Upper lobe of right lung (tissue), 1 donor: ENCODE measurements at regions not wholly inside any gene's neighbourhood (a gene's known extent, or its start where the extent isn't known, plus 50 kb on each side); places are given as distances from the start of the nearest gene placed in this dataset.

ENCODE experiments used
- ATAC-seq: fragments of 200-7000 bp; cut with Tn5 transposase; one replicate; pipeline ENCODE4 v1.9.1; 2020; ENCODE audit warnings: mild to moderate bottlenecking, moderate library complexity
- DNase-seq: peaks from one replicate; pipeline ENCODE4 v3.0.0-alpha.2; 2020
- H3K27ac ChIP-seq: fragments of 200-600 bp; one replicate; pipeline ENCODE4 v1.8.0; 2022
- H3K27me3 ChIP-seq: fragments of 200-600 bp; one replicate; pipeline ENCODE4 v1.8.0; 2022; ENCODE audit warnings: mild to moderate bottlenecking
- H3K36me3 ChIP-seq: fragments of 200-600 bp; one replicate; pipeline ENCODE4 v1.8.0; 2022
- H3K4me1 ChIP-seq: fragments of 200-600 bp; one replicate; pipeline ENCODE4 v1.8.0; 2022
- H3K4me3 ChIP-seq: fragments of 200-600 bp; one replicate; pipeline ENCODE4 v1.8.0; 2022; ENCODE audit warnings: mild to moderate bottlenecking
- H3K9me3 ChIP-seq: fragments of 200-600 bp; one replicate; pipeline ENCODE4 v1.8.0; 2022
- CTCF ChIP-seq: fragments of 200-600 bp; IDR thresholded peaks from one replicate; pipeline ENCODE4 v1.8.0; 2022; ENCODE audit warnings: antibody characterized with exemption
- intact Hi-C: fragments of 100-400 bp; cut with DNase I; formaldehyde crosslinking; loops from one replicate; pipeline ENCODE4 v1.11.0; 2022
- donor health status: DM: no; HTN: yes; CAD: no; lungs with severe emphysema.

- Histone ChIP-seq H3K4me3 (no peak overlapping the region), H3K27ac (no peak overlapping the region), H3K4me1 (no peaks in the 10 kb centered on the region), H3K27me3 (no peaks in the 10 kb centered on the region), H3K36me3 (no peaks in the 10 kb centered on the region), H3K9me3 (no peaks in the 10 kb centered on the region)
- TF ChIP-seq CTCF = no peak
- ATAC-seq (no peak), DNase-seq (no peak)
- intact Hi-C loops = no loop called here
Observed at GRCh38 chr20:52595518-52595917, 376.6 kb upstream of the TSHZ2 start.

GRCh38 chr20:52593654-52594053 is 378.5 kb upstream of the TSHZ2 start:
- intact Hi-C loops = no loop called here
- no peaks in the 10 kb centered on the region for H3K36me3 ChIP-seq
- H3K27ac ChIP-seq = no peak overlapping the region
- no peaks in the 10 kb centered on the region for H3K4me1 ChIP-seq
- no peak for TF ChIP-seq CTCF
- no peak overlapping the region for H3K4me3 ChIP-seq
- ATAC-seq = no peak
- no peaks in the 10 kb centered on the region for H3K9me3 ChIP-seq
- no peak for DNase-seq
- H3K27me3 ChIP-seq = no peaks in the 10 kb centered on the region

GRCh38 chr20:52592567-52592966 is 379.6 kb upstream of the TSHZ2 start:
- Histone ChIP-seq H3K27me3 (no peaks in the 10 kb centered on the region), H3K9me3 (no peaks in the 10 kb centered on the region), H3K27ac (no peak overlapping the region), H3K36me3 (no peaks in the 10 kb centered on the region), H3K4me3 (no peak overlapping the region), H3K4me1 (no peaks in the 10 kb centered on the region)
- intact Hi-C loops = no loop called here
- no peak for TF ChIP-seq CTCF
- DNase-seq (no peak), ATAC-seq (no peak)

GRCh38 chr20:52590100-52590499 is 382.1 kb upstream of the TSHZ2 start:
- H3K27me3 ChIP-seq = no peaks in the 10 kb centered on the region
- no peak overlapping the region for H3K4me3 ChIP-seq
- no peak overlapping the region for H3K27ac ChIP-seq
- DNase-seq (no peak), ATAC-seq (no peak)
- intact Hi-C loops = no loop called here
- no peaks in the 10 kb centered on the region for H3K36me3 ChIP-seq
- H3K9me3 ChIP-seq = no peaks in the 10 kb centered on the region
- H3K4me1 ChIP-seq = no peaks in the 10 kb centered on the region
- TF ChIP-seq CTCF = no peak

- intact Hi-C loops = no loop called here
- no peak for TF ChIP-seq CTCF
- no peaks in the 10 kb centered on the region for H3K9me3 ChIP-seq
Observed at GRCh38 chr20:52589251-52589812, 382.8 kb upstream of the TSHZ2 start.

GRCh38 chr20:52586660-52587059 is 385.5 kb upstream of the TSHZ2 start:
- Histone ChIP-seq H3K9me3 (no peaks in the 10 kb centered on the region), H3K4me1 (no peaks in the 10 kb centered on the region), H3K4me3 (no peak overlapping the region), H3K36me3 (no peaks in the 10 kb centered on the region), H3K27ac (no peak overlapping the region), H3K27me3 (no peaks in the 10 kb centered on the region)
- intact Hi-C loops = no loop called here
- no peak for DNase-seq
- TF ChIP-seq CTCF = no peak
- ATAC-seq = no peak

More at GRCh38 chr20:52589251-52589812, 382.8 kb upstream of the TSHZ2 start:
- Histone ChIP-seq H3K4me1 (no peaks in the 10 kb centered on the region), H3K27me3 (no peaks in the 10 kb centered on the region), H3K36me3 (no peaks in the 10 kb centered on the region), H3K4me3 (no peak overlapping the region), H3K27ac (no peak overlapping the region)
- DNase-seq (no peak), ATAC-seq (no peak)
